Activated CD8-positive, alpha-beta memory T cell treated with anti-CD3 and anti-CD28 coated beads for 24 hours (primary cell): ENCODE measurements at regions not wholly inside any gene's neighbourhood (a gene's known extent, or its start where the extent isn't known, plus 50 kb on each side); places are given as distances from the start of the nearest gene placed in this dataset.
"Not testable (repeated sequence)": the region's sequence is repeated elsewhere in the genome, so short reads cannot be mapped to it uniquely, and the experiment has no call there.

ENCODE experiments used
- DNase-seq: peaks from one replicate; pipeline ENCODE4 v3.0.0-alpha.2; 2020

DNA sequence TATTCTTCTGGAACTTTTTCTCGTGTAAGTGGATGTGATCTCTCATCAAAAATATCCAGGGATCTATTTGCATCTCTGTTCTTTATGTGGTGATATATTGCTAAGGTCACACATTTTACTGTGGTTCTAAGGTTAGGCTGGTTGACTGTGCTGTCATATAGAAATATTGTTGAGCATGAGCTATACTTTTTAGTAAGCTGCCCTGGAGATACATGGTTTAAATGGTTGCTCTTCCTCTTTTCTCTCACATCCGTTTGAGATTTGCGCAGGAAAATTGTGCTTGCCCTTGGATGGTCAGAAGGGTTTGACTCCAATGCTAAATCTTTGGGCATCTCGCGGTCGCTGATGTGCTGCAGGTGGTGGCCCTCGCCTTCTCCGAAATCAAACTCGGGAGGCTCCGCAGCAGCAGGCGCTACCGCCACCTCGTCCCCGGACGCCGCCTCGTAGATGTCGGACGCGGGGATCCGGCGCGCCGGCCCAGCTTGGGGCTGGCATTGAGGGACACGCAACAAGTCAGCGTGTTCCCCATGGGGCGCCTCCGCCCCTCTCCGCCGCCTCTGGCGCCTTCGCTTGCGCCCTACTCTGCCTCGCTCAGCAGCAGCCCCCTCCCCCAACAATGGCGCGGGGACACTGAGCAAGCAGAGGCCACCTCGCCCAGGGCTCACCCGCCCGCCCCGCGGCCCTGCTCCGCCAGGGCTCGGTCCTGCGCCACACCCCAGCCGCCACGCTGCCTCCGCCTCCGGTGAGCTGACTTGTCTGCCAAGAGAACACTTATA, 154.5 kb downstream of the MSN start:
- DNase-seq, result peak; percentile 76

DNA sequence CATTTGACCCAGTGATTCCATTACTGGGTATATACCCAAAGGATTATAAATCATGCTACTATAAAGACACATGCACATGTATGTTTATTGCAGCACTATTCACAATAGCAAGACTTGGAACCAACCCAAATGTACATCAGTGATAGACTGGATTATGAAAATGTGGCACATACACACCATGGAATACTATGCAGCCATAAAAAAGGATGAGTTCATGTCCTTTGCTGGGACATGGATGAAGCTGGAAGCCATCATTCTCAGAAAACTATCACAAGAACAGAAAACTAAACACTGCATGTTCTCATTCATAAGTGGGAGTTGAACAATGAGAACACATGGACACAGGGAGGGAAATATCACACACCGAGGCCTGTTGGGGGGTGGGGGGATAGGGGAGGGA, 152.5 kb downstream of the MSN start:
- DNase-seq, result not testable (repeated sequence)

DNA sequence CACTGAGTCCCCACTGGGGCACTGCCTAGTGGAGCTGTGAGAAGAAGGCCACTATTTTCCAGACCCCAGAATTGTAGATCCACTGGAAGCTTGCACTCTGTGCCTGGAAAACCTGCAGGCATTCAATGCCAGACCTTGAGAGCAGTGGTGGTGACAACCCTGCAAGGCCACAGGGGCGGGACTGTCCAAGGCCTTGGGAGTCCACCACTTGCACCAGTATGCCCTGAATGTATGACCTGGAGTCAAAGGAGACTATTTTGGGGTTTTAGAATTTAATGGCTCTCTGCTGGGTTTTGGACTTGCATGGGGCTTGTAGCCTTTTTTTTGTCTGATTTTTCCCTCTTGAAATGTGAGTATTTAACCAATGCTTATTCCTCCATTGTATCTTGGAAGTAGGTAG, 145.8 kb downstream of the MSN start:
- no peak for DNase-seq

DNA sequence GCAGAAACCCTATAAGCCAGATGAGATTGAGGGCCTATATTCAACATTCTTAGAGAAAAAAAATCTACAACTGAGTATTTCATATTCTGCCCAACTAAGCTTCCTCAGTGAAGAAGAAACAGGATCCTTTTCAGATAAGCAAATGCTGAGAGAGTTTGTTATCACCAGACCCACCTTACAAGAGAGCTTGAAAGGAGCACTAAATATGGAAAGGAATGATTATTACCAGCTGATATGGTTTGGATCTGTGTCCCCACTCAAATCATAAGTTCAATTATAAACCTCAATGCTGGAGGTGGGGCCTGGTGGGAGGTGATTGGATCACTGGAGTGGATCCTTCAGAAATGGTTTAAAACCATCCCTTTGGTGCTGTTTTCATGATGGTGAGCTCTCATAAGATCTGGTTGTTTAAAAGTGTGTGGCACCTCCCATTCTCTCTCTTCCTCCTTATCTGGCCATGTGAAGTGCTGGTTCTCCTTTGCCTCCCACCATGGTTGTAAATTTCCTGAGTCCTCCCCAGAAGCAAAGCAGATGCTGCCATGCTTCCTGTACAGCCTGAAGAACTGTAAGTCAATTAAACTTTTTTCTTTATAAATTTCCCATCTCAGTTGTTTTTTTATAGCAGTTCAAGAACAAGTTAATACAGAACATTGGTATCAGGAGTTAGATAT, 144.2 kb downstream of the MSN start:
- DNase-seq, result no peak
